GM18867 (cell line): ENCODE measurements at regions not wholly inside any gene's neighbourhood (a gene's known extent, or its start where the extent isn't known, plus 50 kb on each side); places are given as distances from the start of the nearest gene placed in this dataset.
A peak's percentile ranks its signal among the peaks of the same experiment; 100 is the strongest.

Experiments
- ATAC-seq: cut with Tn5 transposase; IDR thresholded peaks from one replicate; pipeline ENCODE4 v1.9.1; 2021; ENCODE audit warnings: mild to moderate bottlenecking, moderate library complexity; ENCODE audit not compliant: unreplicated experiment

DNA sequence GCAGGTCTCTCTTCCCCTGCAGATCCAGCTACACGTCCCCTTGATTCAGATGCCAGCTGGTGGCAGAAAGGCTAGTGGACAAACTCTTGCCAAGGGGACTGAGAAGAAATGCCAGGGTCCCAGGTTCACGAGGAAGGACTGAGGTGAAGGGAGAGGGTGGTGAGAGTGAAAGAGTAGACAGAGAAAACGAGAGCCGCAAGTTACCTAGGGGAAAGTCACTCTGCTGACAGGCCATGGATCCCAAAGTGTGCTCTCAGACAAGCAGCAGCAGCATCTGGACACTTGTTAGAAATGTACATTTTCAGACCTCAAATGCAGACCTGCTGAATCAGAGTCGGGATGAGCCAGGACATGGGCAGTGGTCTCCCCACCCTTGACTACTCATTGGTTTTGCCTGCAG lies 192.3 kb downstream of the FGFR2 start:
- no peak for ATAC-seq

DNA sequence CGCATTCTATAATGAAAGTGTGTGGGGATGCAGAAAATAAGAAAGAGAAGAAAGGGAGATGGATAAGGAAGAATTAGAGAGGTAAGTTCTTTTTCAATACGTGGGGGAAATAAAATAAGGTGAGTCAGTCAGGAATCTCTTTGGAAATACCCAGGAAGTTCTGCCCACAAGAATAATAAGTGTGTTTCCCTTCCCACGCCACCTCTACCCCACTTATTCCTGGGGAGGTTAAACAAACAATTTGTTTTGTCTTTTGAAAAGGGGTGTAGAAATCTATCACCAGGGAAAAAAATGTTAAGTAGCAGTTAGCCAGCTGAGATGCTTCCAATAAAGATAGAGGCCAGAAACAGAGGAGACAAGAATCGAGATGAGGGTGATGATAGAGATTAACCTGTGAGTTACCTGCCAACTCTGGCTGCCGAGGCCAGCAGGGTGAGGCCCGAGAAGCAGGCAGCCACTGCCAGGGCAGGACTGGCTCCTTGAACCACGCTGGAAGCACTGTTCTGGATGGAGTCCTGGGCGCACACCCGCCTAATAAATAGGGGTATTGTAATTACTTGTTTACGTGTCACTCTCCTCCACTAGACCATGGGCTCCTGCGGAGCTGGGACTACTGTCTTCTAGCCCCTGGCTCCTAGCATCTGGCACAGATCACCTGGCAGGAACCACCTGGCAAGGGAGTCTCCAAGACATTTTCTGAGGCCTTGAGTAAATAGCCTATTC lies 191.3 kb downstream of the FGFR2 start:
- ATAC-seq = no peak

DNA sequence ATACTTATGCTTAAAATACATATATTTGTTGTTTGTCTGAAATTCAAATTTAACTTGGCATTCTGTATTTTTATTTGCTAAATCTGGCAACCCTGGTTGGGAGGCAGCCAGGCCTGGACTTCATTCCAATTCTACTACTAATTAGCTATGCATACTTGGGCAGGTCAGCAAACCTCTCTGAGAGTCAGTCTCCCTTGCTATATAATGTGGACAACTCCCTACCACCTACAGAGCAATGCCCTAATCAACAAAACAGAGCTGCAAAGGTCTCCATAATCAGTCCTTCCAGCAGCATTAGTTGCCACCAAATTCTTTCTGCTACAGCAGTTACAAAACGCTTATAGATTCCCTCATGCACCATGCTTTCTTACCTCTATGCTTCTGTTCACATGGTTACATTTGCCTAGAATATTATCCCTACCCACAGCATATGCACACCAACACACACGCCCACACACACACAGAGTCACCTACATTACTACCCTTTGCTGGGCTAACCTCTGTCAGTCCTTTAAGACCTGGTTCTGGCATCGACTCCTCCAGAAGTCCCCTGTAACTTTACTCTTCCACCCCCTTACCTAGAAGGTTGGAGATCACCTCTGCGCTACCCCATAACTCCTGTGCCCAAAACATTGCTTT lies 188.7 kb downstream of the FGFR2 start:
- no peak for ATAC-seq

DNA sequence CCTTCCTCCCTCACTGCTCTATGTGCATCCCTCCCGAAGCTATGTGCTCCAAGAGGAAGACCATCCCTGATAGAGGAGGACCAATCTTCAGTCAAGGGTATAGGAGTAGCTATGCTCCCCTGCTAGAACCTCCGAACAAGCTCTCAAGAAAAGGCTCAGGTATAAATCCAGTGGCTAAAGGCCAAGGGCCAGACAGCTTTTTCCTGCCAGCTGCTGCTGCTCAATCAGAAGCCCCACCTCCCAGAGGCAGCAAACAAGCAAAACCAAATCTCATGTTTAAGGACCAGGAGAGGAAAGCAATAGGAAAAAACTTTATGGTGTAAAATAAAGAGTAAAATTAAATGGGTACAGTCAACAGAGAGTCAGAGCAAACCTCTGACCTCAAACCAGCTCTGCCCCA lies 187.2 kb downstream of the FGFR2 start:
- no peak for ATAC-seq

DNA sequence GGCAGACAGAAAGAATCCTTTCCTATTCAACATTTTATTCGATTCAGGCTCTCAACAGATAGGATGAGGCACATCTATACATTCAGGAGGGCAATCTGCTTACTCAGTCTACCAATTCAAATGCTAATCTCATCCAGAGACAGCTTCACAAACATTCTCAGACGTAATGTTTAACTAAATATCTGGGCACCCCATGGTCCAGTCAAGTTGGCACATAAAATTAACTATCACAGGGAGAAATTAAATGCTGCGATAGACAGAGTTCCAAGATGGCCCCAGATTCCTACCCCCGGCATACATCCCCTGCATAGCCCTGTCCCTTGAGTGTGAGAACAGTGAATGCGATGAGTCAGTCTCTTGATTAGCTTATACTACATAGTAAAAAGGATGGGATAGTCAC lies 184.3 kb downstream of the FGFR2 start:
- ATAC-seq = no peak

DNA sequence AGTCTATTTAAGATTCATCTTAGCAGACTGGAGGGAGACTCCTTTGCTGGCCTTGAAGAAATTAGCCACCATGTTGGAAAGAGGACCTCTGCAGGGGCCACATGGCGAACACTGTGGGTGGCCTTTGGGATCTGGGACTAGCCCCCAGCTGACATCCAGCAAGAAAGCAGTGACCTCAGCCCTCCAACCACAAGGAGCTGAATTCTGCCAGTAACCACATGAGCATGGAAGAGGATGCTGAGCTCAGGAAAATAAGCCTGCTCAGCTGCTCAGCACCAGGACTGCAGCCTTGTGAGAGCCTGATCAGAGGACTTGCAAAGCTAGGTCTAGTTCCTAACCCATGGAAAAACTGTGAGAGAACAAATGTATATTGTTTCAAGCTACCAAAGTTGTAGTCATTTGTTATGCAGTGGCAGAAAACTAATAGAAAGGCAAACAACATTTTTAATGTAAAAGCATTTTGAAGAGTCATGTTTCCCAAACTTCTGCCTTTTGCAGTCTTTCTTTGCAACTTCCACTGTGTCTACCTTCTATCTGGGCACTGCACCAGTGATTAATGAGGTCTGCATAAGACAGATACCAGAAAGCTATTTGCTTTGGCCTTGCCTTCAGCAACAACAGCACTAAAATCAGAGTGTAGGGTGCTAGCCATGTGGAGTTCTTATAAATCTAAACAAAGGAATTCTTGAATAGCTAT lies 183.7 kb downstream of the FGFR2 start:
- no peak for ATAC-seq

DNA sequence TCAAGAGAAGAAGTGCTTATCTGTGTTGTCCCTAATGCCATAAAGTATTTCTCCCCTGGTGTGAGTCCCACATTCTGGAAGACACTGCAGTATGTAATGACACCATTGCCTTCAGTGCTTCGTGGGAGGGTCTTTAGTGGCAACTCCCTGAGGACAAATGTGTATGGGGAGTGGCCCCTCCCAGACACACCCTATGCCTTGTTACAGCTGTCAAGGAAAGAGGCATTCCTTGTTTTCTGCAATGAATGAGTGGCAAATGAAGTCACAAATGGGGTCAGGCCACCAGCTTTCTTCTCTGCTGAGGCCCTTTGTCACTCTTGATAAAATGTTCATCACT lies 183.2 kb downstream of the FGFR2 start:
- no peak for ATAC-seq

DNA sequence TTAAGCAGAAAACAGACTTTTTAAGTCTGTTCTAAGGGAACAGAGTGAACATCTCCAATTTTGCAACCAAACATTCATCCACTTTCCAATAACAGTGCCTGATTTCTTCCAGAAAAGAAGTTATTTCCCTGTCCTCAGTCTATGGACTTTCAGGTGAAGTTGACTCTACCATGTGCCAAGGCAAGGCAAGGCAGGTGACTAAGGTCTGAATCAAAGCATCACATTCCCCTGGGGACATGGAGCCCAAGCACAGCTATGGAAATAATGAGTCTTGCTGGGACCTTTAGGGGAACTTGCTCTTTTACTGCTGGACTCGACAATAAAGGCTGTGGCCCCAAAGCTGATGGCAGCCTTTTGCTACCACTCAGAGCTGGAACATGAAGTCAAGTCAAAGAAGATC lies 182.2 kb downstream of the FGFR2 start:
- ATAC-seq = no peak

DNA sequence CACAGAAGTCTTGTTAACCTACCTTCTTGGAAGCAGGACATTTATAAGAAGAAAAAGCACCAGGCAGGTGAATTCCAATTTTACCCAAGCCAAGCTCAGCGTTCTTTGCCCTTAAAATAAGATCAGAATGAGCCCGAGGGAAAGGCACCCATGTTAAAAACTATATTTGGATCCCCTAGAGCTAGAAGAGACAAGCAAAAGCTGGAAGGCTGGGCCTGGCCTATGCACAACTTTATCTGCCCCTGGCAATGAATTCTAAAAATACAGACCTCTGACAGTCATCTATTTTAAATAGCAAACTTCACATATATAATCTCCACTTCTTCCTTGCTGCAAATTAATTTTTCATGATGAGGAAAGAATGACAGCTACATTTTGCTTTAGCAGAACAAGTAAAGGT lies 180.9 kb downstream of the FGFR2 start:
- ATAC-seq = no peak

DNA sequence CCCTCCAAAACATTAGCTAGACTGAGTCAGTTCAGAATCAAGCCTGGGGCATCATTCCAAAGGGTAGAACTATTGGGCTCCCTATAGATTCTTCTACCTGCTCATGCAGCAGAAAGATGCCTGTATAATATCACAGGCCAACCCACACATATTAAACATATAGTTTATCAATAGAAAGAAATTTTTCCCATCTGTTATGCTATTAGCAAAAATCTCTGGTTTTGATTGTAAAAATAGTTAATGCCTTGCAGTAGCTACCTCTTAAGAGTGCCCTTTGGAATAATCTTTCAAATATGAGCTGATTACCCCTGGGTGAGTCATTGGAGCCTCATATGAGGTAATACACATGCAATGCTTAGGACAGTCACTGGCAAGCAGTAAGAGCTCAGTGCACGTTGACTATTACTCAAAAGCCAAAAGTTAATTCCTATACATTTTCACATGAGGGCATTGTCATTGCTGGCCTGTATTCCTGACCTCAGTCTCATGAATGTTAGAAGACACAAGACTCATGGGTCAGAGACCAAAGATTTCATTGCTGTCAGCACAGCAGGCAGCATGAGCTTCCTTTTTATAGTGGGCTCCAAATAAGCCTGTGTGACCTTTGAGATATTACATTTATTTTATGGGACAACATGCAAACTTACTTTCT lies 180.0 kb downstream of the FGFR2 start:
- no peak for ATAC-seq

DNA sequence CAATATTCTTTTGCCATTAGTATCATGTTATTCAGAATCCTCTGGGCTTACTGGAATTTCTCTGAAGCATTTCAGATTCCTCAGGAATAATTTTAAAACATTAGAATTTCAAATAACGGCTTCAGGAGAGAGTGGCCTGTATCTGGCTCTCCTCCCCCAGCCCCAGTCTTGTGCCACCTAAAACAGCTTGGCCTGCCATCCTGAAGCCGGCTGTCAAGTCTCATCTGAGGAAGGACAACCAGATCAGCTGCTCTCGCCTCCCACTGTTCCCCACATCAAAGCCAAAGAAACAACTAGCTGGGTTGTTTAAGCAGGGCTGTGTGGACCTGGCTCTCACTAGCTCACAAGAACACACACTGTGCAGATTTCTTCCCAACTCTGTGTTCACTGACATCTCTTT lies 178.2 kb downstream of the FGFR2 start:
- ATAC-seq = no peak

DNA sequence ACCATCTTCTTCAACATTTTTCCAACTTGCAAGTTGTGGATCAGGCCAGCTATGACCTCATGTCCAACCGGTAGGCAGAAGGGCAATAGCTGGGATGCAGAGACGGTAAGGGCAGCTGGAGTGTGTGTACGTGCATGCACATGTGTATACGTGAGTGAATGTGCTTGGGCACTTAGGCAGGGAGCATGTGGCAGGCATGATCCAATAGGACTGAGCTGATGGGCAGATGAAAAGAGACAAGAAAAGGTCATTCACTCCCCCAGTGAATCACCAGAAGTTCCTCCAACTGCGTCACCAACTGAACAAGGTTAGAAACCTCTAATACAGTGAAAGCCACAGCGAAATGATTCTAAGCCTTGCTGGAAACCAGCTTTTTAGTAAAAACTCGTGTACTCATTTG lies 176.1 kb downstream of the FGFR2 start:
- ATAC-seq = no peak

DNA sequence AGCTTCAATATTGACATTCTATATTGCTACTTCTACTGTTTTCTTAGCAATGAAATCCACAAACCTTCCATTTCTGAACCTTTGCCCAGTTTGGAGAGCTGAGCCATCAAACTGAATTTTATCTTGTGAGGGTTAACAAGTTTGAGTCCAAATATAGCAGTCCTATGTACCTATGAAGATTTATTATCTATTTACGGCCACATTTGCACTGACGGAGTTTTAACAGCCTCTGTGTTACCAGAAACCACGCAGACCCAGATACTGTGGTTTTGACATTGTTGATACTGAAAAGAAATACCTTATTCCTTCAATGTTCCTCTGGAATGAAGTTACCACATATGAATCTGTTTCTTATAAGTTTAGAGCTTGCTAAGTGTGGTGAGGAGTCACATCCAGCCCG lies 172.6 kb downstream of the FGFR2 start:
- no peak for ATAC-seq

DNA sequence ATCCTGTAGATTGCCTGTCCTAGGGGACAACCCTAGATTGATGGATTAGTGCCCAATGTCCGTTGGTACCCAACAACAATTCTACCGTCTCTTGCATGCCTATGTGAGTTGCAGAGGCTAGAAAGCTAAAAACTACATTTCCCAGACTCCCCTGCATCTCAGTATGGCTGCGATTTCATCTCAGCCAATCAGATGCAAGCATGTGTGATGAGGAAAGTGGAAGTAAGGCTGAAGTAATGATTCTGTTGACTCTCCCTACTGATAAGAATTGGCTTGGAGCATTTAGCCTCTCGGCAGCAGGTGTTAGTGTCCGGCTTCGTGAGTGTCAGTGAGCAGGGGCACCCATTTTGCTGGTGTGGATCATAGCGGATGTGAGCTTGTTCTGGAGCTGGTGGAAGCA lies 171.9 kb downstream of the FGFR2 start:
- peak; percentile 70 for ATAC-seq
